ENCODE measurements at regions not wholly inside any gene's neighbourhood (a gene's known extent, or its start where the extent isn't known, plus 50 kb on each side); places are given as distances from the start of the nearest gene placed in this dataset.
"Not testable (repeated sequence)": the region's sequence is repeated elsewhere in the genome, so short reads cannot be mapped to it uniquely, and the experiment has no call there.

GRCh38 chr15:47887241-47887800 lies 170.0 kb downstream of the SEMA6D start:
- DNase-seq (ENCODE audit: low read depth in 2 of 2) = no peak

- peak; percentile 76 to 80 for DNase-seq (ENCODE audit: low read depth in 2 of 2)
These were observed 171.2 kb downstream of the SEMA6D start for GRCh38 chr15:47888385-47889100.

DNA sequence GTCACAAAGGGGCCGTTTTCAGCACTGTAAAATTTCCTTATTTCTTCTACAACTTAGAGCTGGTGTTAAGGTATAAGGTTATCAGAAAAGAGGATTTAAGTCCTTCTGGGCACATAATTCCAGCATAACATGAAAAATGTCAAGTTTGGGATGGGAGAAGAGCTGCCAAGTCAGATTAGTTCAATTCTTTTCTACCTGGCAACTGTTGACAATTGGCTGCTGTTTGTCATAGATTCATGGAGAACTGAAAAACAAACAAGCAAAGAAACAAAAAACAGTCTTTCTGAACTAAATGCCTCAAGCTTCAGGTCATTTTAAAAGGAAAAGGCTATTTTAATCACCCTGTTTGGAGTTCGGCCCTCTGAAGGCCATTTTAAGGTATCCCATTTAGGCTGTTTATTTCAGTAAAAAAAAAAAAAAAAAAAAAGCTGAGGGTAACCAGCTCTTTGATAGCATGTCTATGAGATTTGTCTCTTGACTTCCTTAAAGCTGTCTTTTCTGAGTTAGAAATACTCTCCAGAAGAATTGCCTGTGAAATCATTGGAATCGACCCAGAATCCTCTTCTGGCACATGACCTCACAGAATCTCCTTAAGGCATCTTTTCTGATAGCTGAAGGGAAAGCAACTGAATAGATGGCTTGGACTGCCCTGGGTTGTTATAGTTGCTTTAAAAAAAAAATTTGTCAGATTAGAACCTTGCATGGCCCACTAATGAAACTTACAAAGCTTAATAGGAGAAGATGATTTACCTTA lies 173.3 kb downstream of the SEMA6D start:
- no peak for DNase-seq (ENCODE audit: low read depth in 2 of 2)

GRCh38 chr15:47897525-47897924 lies 180.2 kb downstream of the SEMA6D start:
- DNase-seq (ENCODE audit: low read depth in 2 of 2) = no peak

- DNase-seq (ENCODE audit: low read depth in 2 of 2) = no peak
These were observed 183.4 kb downstream of the SEMA6D start for GRCh38 chr15:47900751-47901150.

GRCh38 chr15:47903368-47903767 lies 186.1 kb downstream of the SEMA6D start:
- no peak for DNase-seq (ENCODE audit: low read depth in 2 of 2)

DNA sequence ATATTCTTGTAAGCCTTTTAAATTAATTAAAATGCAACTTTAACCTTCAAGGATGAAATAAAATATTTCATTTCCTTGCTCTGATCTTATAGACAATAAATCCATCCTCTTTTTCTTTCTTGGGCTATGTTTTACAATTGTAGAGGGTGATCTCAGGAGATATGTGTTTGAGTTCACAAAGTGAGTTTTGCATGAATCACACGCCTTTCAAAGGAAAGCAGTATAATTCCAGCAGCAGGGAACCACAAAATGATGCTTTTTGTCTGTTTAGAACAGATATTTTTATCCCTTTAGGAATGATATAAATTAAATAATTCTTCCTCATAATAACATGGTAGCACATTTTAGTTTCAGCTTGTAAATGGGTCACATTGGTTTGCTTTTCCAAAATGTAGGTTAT lies 191.2 kb downstream of the SEMA6D start:
- DNase-seq (ENCODE audit: low read depth in 2 of 2) = peak; percentile 15 to 16

- peak; percentile 65 to 70 for DNase-seq (ENCODE audit: low read depth in 2 of 2)
These were observed 191.8 kb downstream of the SEMA6D start for GRCh38 chr15:47908950-47909670.

DNA sequence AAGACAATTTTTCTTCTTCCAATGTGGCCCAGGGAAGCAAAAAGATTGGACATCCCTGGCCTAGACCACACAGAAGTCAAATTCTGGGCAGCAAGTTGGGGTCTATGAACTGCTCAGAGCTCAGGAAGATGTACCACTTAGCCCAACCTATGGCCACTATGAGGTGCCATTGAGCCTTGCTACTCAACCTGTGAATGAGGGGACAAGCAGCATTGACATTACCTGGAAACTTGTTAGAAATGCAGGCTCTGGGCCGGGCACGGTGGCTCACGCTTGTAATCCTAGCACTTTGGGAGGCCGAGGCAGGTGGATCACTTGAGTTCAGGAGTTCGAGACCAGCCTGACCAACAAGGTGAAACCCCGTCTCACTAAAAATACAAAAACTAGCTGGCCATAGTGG lies 195.6 kb downstream of the SEMA6D start:
- DNase-seq (ENCODE audit: low read depth in 2 of 2) = not testable (repeated sequence)

- no peak for DNase-seq (ENCODE audit: low read depth in 2 of 2)
These were observed 200.6 kb downstream of the SEMA6D start for GRCh38 chr15:47917881-47918280.

DNA sequence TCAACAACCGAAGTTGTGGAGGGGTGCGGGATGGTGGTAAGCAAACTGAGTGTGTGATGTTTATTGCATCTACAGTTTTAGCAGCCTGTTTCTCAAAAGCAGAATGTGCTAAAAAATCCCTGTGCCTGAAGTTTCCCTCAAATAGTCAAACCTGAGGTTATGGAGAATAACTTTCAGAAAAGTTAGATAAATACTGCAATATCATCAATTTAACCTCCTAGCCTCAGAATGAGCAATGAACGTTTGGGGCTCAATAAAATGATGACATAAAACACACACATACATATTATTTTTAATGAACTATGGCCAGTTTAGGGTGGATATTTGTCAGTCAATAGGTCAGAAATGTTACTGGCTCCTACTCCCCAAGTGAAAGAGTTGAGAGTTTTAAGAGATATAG lies 201.6 kb downstream of the SEMA6D start:
- no peak for DNase-seq (ENCODE audit: low read depth in 2 of 2)

GRCh38 chr15:47924381-47924780 lies 196.4 kb upstream of the SLC24A5 start:
- no peak for DNase-seq (ENCODE audit: low read depth in 2 of 2)

GRCh38 chr15:47929138-47929803 lies 191.5 kb upstream of the SLC24A5 start:
- DNase-seq (ENCODE audit: low read depth in 2 of 2) = no peak

- DNase-seq (ENCODE audit: low read depth in 2 of 2) = no peak
These were observed 188.5 kb upstream of the SLC24A5 start for GRCh38 chr15:47932261-47932660.

DNA sequence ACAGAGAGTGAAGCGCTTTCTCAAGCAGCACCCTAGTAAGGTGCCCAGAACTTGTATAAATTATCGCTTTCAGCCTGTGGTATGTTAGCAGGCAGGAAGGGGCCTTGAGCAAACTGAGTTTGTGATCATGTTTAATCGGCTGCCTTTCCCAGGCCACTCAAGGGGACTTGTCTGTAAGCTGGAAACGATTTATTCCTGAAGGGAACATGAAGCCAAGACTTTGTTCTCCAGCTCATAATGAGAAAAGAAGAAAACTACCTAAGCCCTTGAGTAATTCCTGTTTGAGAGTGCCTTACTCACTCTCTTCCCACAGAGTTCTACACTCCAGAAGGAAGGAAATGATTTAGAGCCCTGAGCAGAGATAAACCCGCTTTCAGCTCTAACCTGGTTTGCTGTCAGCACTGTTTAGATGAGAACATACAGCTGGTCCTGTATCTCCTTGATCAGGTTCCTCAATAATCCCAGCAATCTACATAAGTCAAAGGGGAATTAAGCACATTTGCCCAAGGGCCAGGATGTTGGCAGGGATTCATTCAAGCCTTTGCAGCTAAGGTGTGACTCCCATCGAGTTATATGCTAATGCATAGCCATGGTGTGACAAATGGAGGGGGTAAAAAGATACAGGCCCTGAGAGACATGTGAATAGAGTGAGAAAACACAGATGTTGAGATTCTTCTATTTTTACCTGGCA lies 187.7 kb upstream of the SLC24A5 start:
- DNase-seq (ENCODE audit: low read depth in 2 of 2) = no peak

- DNase-seq (ENCODE audit: low read depth in 2 of 2) = no peak
These were observed 186.9 kb upstream of the SLC24A5 start for GRCh38 chr15:47933865-47934264.

DNA sequence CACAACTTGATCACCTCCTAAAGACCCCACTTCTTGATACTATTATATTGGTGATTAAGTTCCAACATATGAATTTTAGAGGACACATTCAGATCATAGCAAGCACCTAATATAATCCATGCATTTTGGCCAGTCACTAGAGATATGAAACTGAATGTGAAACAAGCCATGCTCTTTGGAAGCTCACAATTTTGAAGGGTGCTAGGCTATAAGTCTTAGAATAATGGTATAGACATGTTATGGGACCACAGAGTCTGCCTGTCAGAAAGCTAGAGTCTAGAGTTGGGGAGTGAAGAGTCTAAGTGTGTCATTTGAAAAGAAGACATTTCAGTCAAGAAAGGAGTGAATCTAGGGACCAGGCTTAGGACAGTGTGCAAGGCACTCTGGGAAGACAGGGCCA lies 186.4 kb upstream of the SLC24A5 start:
- no peak for DNase-seq (ENCODE audit: low read depth in 2 of 2)

GRCh38 chr15:47937834-47938233 lies 183.0 kb upstream of the SLC24A5 start:
- no peak for DNase-seq (ENCODE audit: low read depth in 2 of 2)

DNA sequence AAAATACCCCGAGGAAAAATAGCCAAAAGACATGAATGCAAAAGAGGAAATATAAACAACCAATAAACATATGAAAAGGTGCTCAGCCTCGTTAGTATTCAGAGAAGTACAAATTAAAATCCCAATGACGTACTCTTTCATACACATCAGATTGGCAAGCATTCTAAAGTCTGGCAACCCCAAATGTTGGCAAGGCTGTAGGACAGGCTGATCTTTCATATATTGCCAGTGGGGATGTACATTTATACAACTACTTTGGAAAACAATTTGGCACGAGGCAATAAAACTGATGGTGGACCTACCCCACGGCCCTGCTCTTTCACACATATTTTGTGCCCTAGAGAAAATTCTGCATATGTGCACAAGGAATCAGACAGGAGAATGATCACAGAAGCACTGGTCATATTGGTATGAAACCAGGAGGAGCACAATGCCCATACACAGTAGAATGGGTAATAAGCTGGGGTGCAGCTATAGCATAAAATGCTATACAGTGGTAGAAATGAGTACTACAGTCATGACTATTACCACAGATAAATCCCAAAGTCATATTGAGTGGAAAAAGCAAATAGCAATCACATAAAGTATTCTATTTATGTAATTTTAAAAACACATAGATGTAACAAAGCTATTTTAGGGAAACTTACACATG lies 176.0 kb upstream of the SLC24A5 start:
- DNase-seq (ENCODE audit: low read depth in 2 of 2) = no peak

- DNase-seq (ENCODE audit: low read depth in 2 of 2) = no peak
These were observed 174.7 kb upstream of the SLC24A5 start for GRCh38 chr15:47945872-47946650.

Measured in fibroblast of skin of left quadriceps (primary cell).